Left kidney (tissue), 1 donor: ENCODE measurements at regions not wholly inside any gene's neighbourhood (a gene's known extent, or its start where the extent isn't known, plus 50 kb on each side); places are given as distances from the start of the nearest gene placed in this dataset.

ENCODE experiments used
- DNase-seq: peaks from one replicate; pipeline ENCODE4 v3.0.0-alpha.2; 2013

- DNase-seq: no peak
Measured at GRCh38 chr14:99347561-99347960, 75.6 kb upstream of the BCL11B start.

GRCh38 chr14:99346470-99347080 lies 74.6 kb upstream of the BCL11B start:
- DNase-seq: no peak

GRCh38 chr14:99345472-99345871 lies 73.5 kb upstream of the BCL11B start:
- no peak for DNase-seq

- DNase-seq: no peak
Measured at GRCh38 chr14:99344051-99344758, 72.2 kb upstream of the BCL11B start.

GRCh38 chr14:99342906-99343305 lies 70.9 kb upstream of the BCL11B start:
- no peak for DNase-seq

- DNase-seq: no peak
Measured at GRCh38 chr14:99342204-99342603, 70.2 kb upstream of the BCL11B start.

GRCh38 chr14:99339551-99339950 lies 67.6 kb upstream of the BCL11B start:
- no peak for DNase-seq

- no peak for DNase-seq
Measured at GRCh38 chr14:99338313-99338712, 66.3 kb upstream of the BCL11B start.

- DNase-seq: no peak
Measured at GRCh38 chr14:99333841-99334635, 62.0 kb upstream of the BCL11B start.

GRCh38 chr14:99333214-99333613 lies 61.2 kb upstream of the BCL11B start:
- DNase-seq: no peak

- DNase-seq: no peak
Measured at GRCh38 chr14:99331811-99332210, 59.8 kb upstream of the BCL11B start.

- no peak for DNase-seq
Measured at GRCh38 chr14:99330316-99331240, 58.6 kb upstream of the BCL11B start.

GRCh38 chr14:99329711-99330315 lies 57.8 kb upstream of the BCL11B start:
- no peak for DNase-seq

- peak; percentile 19 for DNase-seq
Measured at GRCh38 chr14:99327458-99328250, 55.7 kb upstream of the BCL11B start.

GRCh38 chr14:99327050-99327449 lies 55.1 kb upstream of the BCL11B start:
- DNase-seq: no peak

GRCh38 chr14:99326041-99326710 lies 54.2 kb upstream of the BCL11B start:
- no peak for DNase-seq

- DNase-seq: no peak
Measured at GRCh38 chr14:99325591-99325990, 53.6 kb upstream of the BCL11B start.

- no peak for DNase-seq
Measured at GRCh38 chr14:99325016-99325415, 53.0 kb upstream of the BCL11B start.

GRCh38 chr14:99324291-99324690 lies 52.3 kb upstream of the BCL11B start:
- DNase-seq: no peak

- DNase-seq: no peak
Measured at GRCh38 chr14:99323603-99324185, 51.7 kb upstream of the BCL11B start.
